BLaER1 (cell line): ENCODE measurements at regions not wholly inside any gene's neighbourhood (a gene's known extent, or its start where the extent isn't known, plus 50 kb on each side); places are given as distances from the start of the nearest gene placed in this dataset.

ENCODE experiments used
- H3K27ac ChIP-seq: shearing (Covaris generic); formaldehyde crosslinking; 2 replicates; pipeline ENCODE4 v1.8.1; 2022
- H3K27me3 ChIP-seq: shearing (Covaris generic); formaldehyde crosslinking; 2 replicates; pipeline ENCODE4 v1.8.1; 2022
- H3K36me3 ChIP-seq: shearing (Covaris generic); formaldehyde crosslinking; 2 replicates; pipeline ENCODE4 v1.8.1; 2022
- H3K4me1 ChIP-seq: shearing (Covaris generic); formaldehyde crosslinking; 2 replicates; pipeline ENCODE4 v1.8.1; 2022
- H3K4me2 ChIP-seq: shearing (Covaris generic); formaldehyde crosslinking; 2 replicates; pipeline ENCODE4 v1.8.1; 2022
- H3K4me3 ChIP-seq: shearing (Covaris generic); formaldehyde crosslinking; 2 replicates; pipeline ENCODE4 v1.8.1; 2022
- H3K9ac ChIP-seq: shearing (Covaris generic); formaldehyde crosslinking; 2 replicates; pipeline ENCODE4 v1.8.1; 2022
- H3K9me3 ChIP-seq: shearing (Covaris generic); formaldehyde crosslinking; 2 replicates; pipeline ENCODE4 v1.8.1; 2022
- H4K20me1 ChIP-seq: shearing (Covaris generic); formaldehyde crosslinking; 2 replicates; pipeline ENCODE4 v1.8.1; 2022
- Cebpa-rat ChIP-seq: shearing (Covaris generic); IDR thresholded peaks from 2 replicates; pipeline ENCODE4 v1.8.1; 2022

DNA sequence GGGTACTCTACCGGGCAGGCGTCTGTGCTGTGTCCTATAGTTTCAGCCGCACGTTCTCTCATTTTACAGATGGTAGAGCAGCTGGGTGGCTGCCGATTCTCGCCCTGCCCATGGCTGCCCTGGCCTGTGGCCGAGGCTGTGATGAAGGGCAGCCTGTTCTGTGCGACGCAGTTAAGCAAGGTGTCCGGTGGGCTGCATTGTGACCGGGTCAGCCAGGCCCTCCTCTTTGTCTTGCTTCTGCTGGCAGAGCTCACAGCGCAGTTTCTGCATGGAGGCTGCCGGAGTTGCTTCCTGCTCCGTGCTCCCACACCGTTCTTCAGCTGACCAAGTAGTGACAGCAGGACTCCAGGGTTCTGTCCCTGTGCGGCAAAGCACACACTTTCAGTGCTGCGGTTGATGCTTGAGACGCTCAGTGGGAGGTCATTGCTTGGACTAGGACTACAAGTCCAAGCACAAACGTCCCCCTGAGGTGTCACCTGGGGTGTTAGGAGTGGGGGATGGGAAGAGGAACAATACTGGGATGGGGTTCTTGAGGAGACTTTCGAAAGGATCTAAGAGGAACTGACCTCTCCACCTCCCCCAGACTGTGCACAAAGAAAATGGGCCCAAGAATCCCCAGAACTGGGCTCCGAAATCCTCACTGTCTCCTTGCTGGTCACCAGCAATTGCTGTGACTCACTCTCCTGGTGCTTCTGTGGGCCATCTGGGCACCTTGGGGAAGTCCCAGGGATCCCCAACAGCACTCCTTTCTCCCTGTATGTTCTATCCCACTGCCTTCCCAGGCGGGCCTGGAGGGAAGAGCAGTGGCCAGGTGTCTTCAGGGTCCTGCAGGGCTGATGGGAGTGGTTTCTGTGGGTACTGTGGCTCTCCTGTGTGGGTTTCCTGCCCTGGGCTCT lies 58.2 kb downstream of the GADD45G start:
- Histone ChIP-seq H3K27ac (no peak overlapping the region), H3K9ac (no peak overlapping the region), H3K27me3 (no peaks in the 10 kb centered on the region), H3K4me3 (no peak overlapping the region), H3K9me3 (no peaks in the 10 kb centered on the region), H3K36me3 (no peaks in the 10 kb centered on the region), H3K4me1 (peaks cover 12% of the 10 kb centered on the region), H3K4me2 (no peak overlapping the region), H4K20me1 (no peaks in the 10 kb centered on the region)
- TF ChIP-seq Cebpa-rat: no peak

DNA sequence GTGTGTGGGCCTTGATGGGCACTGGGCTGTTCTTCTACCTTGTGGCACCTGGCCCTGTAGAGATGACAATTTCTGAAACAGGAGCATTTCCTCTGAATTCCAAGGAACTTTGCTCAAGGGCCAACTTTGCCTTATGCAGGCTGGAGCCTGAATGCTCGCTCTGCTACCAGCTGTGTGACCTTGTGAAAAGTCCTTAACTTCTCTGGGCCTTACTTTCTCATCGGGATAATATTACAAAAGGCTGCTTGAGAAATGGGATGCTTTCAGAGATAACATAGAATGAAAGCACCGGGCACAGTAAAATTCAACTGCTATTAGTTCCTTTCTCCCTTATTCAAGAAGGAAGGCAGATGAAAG lies 58.8 kb downstream of the GADD45G start:
- no peak for TF ChIP-seq Cebpa-rat
- H3K36me3 ChIP-seq: no peaks in the 10 kb centered on the region
- H3K4me2 ChIP-seq: no peak overlapping the region
- H4K20me1 ChIP-seq: no peaks in the 10 kb centered on the region
- H3K9me3 ChIP-seq: no peaks in the 10 kb centered on the region
- no peak overlapping the region for H3K9ac ChIP-seq
- no peak overlapping the region for H3K4me3 ChIP-seq
- peaks cover 12% of the 10 kb centered on the region for H3K4me1 ChIP-seq
- no peaks in the 10 kb centered on the region for H3K27me3 ChIP-seq
- H3K27ac ChIP-seq: no peak overlapping the region

GRCh38 chr9:89664010-89664409 lies 59.2 kb downstream of the GADD45G start:
- H3K27me3 ChIP-seq: no peaks in the 10 kb centered on the region
- H3K9me3 ChIP-seq: no peaks in the 10 kb centered on the region
- no peak overlapping the region for H3K4me2 ChIP-seq
- H3K9ac ChIP-seq: no peak overlapping the region
- H3K36me3 ChIP-seq: no peaks in the 10 kb centered on the region
- no peak overlapping the region for H3K27ac ChIP-seq
- peaks cover 12% of the 10 kb centered on the region for H3K4me1 ChIP-seq
- TF ChIP-seq Cebpa-rat: no peak
- H3K4me3 ChIP-seq: no peak overlapping the region
- no peaks in the 10 kb centered on the region for H4K20me1 ChIP-seq

DNA sequence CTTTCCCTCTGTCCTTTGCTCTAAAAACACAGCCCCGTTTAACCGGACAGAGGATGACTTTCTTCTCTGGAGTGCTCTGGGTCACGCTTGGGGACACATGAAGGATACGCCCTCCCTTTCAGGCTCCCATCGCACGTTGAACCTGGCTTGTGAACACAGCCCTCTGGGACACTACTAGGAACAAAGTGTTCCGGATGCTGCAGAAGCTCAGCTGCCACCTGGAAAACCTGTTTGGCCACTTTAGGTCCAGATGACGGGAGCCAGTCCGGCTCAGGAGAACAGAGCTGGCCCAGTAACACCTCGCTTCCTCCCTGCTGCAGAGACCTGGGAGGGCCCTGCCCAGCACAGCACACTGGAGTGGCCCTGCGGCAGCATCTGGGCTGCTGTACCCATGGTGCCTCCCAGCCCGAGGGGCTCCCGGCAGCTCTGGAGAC lies 60.1 kb downstream of the GADD45G start:
- no peaks in the 10 kb centered on the region for H3K36me3 ChIP-seq
- peak overlapping the region; percentile 38; the same call in 1 of the 2 replicates for H3K4me2 ChIP-seq
- no peak overlapping the region for H3K4me3 ChIP-seq
- TF ChIP-seq Cebpa-rat: no peak
- H3K27ac ChIP-seq: no peak overlapping the region
- H3K9me3 ChIP-seq: no peaks in the 10 kb centered on the region
- no peaks in the 10 kb centered on the region for H3K27me3 ChIP-seq
- no peak overlapping the region for H3K9ac ChIP-seq
- H3K4me1 ChIP-seq: peaks cover 12% of the 10 kb centered on the region
- no peaks in the 10 kb centered on the region for H4K20me1 ChIP-seq

- no peak overlapping the region for H3K27ac ChIP-seq
- no peaks in the 10 kb centered on the region for H3K36me3 ChIP-seq
- no peak for TF ChIP-seq Cebpa-rat
- H4K20me1 ChIP-seq: no peaks in the 10 kb centered on the region
- H3K27me3 ChIP-seq: no peaks in the 10 kb centered on the region
- H3K4me2 ChIP-seq: no peak overlapping the region
- no peak overlapping the region for H3K9ac ChIP-seq
- H3K9me3 ChIP-seq: no peaks in the 10 kb centered on the region
- peaks cover 12% of the 10 kb centered on the region for H3K4me1 ChIP-seq
- no peak overlapping the region for H3K4me3 ChIP-seq
Observed at GRCh38 chr9:89666364-89666763, 61.6 kb downstream of the GADD45G start.

DNA sequence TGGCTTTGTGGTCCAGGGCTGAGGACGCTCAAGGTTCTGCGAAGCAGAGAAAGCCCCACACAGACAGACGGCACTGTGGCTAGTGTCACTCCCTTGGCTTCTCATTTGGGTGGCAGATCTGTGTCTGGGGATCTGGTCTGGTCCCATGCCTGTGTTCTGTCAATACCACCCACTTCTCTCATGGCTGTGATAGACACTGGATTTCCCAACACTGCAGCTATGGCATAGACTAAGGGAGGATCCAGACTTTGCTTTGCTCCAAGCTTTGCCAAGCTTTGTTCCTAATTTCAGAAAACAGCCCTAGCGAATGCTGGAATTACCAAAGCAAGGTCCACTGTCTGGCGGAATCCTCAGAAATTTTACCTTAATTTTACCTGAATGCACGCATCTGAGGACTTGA lies 62.1 kb downstream of the GADD45G start:
- no peak overlapping the region for H3K4me3 ChIP-seq

GRCh38 chr9:89667726-89668125 lies 62.9 kb downstream of the GADD45G start:
- Histone ChIP-seq H3K4me3 (no peak overlapping the region), H3K4me2 (no peak overlapping the region), H3K36me3 (no peaks in the 10 kb centered on the region), H3K9ac (no peak overlapping the region), H4K20me1 (no peaks in the 10 kb centered on the region), H3K4me1 (peaks cover 12% of the 10 kb centered on the region), H3K9me3 (no peaks in the 10 kb centered on the region), H3K27me3 (no peaks in the 10 kb centered on the region), H3K27ac (no peak overlapping the region)
- no peak for TF ChIP-seq Cebpa-rat

More for the DNA sequence above, 62.1 kb downstream of the GADD45G start:
- no peak overlapping the region for H3K9ac ChIP-seq
- H3K27me3 ChIP-seq: no peaks in the 10 kb centered on the region
- no peaks in the 10 kb centered on the region for H3K9me3 ChIP-seq
- H3K27ac ChIP-seq: no peak overlapping the region
- no peaks in the 10 kb centered on the region for H3K36me3 ChIP-seq
- no peaks in the 10 kb centered on the region for H4K20me1 ChIP-seq
- no peak overlapping the region for H3K4me2 ChIP-seq
- H3K4me1 ChIP-seq: peaks cover 12% of the 10 kb centered on the region
- no peak for TF ChIP-seq Cebpa-rat

GRCh38 chr9:89668216-89668865 lies 63.5 kb downstream of the GADD45G start:
- Histone ChIP-seq H3K36me3 (no peaks in the 10 kb centered on the region), H4K20me1 (no peaks in the 10 kb centered on the region), H3K27ac (no peak overlapping the region), H3K27me3 (no peaks in the 10 kb centered on the region), H3K9ac (no peak overlapping the region), H3K9me3 (no peaks in the 10 kb centered on the region), H3K4me1 (peaks cover 10% of the 10 kb centered on the region), H3K4me3 (no peak overlapping the region), H3K4me2 (no peak overlapping the region)
- no peak for TF ChIP-seq Cebpa-rat

GRCh38 chr9:89668866-89669246 lies 64.0 kb downstream of the GADD45G start:
- H3K4me1 ChIP-seq: peaks cover 8% of the 10 kb centered on the region
- no peak overlapping the region for H3K4me3 ChIP-seq
- H3K9me3 ChIP-seq: no peaks in the 10 kb centered on the region
- H3K9ac ChIP-seq: no peak overlapping the region
- no peaks in the 10 kb centered on the region for H3K36me3 ChIP-seq
- no peak overlapping the region for H3K27ac ChIP-seq
- H3K4me2 ChIP-seq: no peak overlapping the region
- no peaks in the 10 kb centered on the region for H3K27me3 ChIP-seq
- no peak for TF ChIP-seq Cebpa-rat
- H4K20me1 ChIP-seq: no peaks in the 10 kb centered on the region

DNA sequence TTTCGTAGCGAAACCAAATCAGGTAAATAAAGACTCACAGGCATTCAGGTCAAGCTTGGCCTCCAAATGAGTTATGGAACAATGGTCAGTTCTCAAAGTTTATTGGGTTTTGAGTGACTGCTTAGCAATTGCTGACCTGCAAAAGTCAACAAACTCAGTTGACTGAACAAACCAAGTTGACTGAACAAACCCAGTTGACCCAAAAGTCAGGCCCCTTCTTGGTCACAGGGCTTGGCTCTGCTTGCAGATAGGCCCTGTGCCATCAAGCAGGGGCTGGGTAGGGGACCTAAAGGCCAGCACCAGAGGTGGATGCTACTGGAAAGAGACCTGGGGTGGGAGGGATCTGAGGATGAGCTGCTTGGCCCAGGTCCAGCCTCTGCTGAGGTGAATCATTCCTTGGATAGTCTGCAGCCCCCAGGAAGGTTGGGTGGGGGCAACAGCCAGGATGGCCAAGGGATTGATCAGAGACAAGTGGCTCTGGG lies 64.6 kb downstream of the GADD45G start:
- H3K27ac ChIP-seq: no peak overlapping the region
- H3K4me3 ChIP-seq: no peak overlapping the region
- no peaks in the 10 kb centered on the region for H3K9me3 ChIP-seq
- H4K20me1 ChIP-seq: no peaks in the 10 kb centered on the region
- TF ChIP-seq Cebpa-rat: no peak
- peaks cover 8% of the 10 kb centered on the region for H3K4me1 ChIP-seq
- no peaks in the 10 kb centered on the region for H3K36me3 ChIP-seq
- no peak overlapping the region for H3K4me2 ChIP-seq
- no peaks in the 10 kb centered on the region for H3K27me3 ChIP-seq
- no peak overlapping the region for H3K9ac ChIP-seq
